HG03439 (cell line): ENCODE measurements at regions not wholly inside any gene's neighbourhood (a gene's known extent, or its start where the extent isn't known, plus 50 kb on each side); places are given as distances from the start of the nearest gene placed in this dataset.
"Not testable (repeated sequence)": the region's sequence is repeated elsewhere in the genome, so short reads cannot be mapped to it uniquely, and the experiment has no call there.

Experiments used
- ATAC-seq: cut with Tn5 transposase; IDR thresholded peaks from one replicate; pipeline ENCODE4 v1.9.1; 2021; ENCODE audit warnings: mild to moderate bottlenecking, moderate library complexity; ENCODE audit not compliant: unreplicated experiment

DNA sequence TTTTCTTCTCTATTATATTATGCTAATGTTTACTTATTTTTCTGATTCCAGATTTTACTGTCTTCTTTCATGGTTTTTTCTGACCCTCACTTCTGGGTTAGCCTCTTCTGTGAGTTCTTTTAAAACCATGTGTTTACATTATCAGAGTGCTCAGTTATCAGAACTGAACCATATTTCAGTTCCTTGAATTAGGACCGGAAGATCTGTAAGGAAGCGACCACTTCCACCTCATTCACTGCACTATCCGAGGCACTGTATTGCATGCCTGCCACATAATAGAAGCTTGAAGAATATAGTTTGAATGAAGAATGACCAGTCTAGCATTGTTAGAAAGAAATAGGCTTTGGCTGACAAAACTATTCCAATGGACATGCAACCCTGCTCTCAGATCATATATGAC lies 281.0 kb upstream of the DEPDC1 start:
- ATAC-seq, result no peak

- not testable (repeated sequence) for ATAC-seq
Measured at GRCh38 chr1:68779841-68780240, 283.0 kb upstream of the DEPDC1 start.

DNA sequence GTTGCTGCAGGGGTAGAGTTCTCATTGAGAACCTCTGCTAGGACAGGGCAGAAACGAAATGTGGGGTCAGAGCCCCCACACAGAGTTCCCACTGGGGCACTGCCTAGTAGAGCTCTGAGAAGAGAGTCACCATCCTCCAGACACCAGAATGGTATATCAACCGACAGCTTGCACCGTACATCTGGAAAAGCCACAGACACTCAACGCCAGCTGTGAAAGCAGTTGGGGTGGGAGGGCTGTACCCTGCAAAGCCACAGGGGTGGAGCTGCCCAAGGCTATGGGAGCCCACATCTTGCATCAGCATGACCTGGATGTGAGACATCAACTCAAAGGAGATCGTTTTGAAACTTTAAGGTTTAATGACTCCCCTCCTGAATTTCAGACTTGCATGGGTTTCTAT lies 284.0 kb upstream of the DEPDC1 start:
- ATAC-seq, result no peak

- ATAC-seq, result no peak
Measured at GRCh38 chr1:68782890-68783289, 286.0 kb upstream of the DEPDC1 start.

DNA sequence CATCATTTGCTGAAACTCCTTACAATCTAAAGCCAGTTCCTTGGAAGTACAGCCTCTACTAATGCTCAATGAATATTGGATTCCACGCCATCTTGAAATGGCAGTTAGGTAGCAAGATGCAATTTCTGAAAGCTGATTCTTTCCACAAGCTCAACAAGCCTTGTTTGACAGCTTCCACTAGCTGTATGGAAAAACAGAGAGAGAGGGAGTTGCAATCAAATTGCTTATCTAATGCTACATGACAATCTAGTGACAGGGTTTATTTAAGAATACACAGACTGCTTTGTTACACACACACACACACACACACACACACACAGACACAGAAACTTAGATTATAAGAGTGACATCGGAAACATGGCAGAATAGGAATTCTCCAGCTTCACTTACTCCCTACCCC lies 288.4 kb upstream of the DEPDC1 start:
- ATAC-seq, result no peak

DNA sequence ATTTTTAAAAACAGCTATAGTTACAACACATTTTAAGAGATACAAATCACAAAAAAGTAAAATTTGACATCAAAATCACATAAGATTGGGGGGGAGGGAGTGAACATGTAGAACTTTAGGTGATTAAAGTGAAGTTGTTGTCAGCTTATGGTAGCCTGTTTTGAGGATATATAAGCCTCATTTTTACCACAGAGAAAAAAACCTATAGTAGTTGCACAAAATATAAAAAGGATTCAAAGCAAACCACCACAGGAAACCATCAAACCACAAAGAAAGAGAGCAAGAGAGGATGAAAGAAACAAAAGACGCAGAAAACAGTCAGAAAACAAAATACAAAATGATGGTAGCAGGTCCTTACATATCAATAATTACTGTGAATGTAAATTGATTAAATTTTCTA lies 291.9 kb upstream of the DEPDC1 start:
- no peak for ATAC-seq

- ATAC-seq, result no peak
Measured at GRCh38 chr1:68791800-68792199, 294.9 kb upstream of the DEPDC1 start.

DNA sequence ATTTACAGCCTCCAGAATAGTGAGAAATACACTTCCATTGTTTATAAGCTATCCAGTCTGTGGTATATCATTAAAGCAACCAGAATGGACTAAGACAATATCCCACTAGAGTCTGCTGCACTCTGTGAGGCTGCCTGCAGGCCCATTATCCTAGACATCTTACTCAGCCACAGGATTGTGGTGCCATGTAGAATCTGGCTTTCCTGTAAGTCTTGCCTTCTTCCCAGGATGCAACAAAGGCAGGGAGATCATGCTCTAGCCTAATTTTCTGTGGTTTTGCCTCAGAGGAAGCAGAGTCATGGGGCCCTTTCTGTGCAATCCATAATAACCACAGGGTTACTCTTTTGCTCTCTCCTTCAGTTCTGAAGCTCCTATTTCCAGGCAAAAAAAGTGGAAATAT lies 299.1 kb upstream of the DEPDC1 start:
- no peak for ATAC-seq

- no peak for ATAC-seq
Measured at GRCh38 chr1:68796888-68797287, 300.0 kb upstream of the DEPDC1 start.

DNA sequence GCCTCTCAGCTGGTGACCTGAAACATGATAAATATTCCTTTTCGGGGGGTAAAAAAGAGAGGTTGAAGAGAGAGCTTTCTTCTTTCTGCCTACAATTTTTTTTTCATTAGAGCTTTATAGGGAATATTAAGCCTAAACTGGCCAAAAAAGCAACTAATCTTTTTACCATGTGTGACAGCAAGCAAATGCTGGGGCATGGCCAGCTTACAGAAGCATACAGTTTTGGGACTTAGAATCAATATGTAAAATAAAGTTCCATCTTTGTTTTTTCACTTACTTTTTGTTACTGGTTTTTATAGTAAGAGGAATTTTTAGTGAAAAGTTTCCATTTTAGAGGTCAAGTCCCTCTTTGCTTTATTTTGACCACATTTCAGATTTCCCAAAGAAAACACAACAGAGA lies 301.2 kb upstream of the DEPDC1 start:
- no peak for ATAC-seq

GRCh38 chr1:68799096-68799495 lies 302.2 kb upstream of the DEPDC1 start:
- no peak for ATAC-seq

DNA sequence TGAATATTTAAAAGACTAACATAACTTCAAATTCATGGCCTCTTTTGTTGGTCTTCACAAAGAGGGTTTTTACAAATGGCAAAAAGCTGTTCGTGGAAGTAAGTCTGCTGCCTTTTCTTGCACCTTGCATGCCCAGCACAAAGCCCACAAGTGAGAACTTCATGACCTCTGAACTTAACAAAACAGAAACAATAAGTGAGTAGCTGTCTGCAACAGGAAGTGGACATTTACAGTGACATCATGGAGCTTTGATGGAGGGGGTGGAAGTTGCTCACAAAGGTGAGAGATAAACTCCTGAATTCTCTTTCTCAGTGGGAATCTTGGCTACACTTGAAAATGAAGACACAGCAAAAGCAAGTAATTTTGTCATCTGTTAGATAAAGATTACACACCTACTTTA lies 303.3 kb upstream of the DEPDC1 start:
- ATAC-seq, result no peak

- no peak for ATAC-seq
Measured at GRCh38 chr1:68801440-68801839, 304.6 kb upstream of the DEPDC1 start.

DNA sequence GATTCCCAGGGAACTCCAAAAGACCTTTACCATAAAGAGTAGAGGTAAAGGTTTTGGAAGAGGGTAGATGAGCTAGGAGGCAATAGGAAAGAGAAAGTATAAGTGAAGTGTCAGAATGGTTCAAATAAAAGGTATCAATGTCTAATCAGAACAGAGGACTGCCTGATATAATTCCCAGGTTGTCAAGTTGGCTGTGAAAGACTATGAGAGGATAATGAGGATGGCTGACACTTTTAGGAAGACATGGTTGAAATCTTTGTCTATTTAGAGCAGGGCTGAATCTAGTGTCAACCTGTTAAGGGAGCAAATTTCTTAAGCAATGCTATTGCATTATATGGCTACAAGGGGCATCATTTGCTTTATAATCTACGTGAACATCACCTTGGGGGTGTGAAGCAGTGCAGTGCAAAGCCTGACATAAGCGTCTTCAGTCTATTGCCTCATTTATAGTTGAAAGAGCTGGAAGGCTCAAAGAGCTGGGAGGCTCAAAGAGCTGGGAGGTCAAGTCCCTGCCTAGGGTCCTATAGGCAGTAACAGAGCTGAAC lies 308.3 kb upstream of the DEPDC1 start:
- no peak for ATAC-seq

GRCh38 chr1:68808351-68808750 lies 311.5 kb upstream of the DEPDC1 start:
- ATAC-seq, result no peak

DNA sequence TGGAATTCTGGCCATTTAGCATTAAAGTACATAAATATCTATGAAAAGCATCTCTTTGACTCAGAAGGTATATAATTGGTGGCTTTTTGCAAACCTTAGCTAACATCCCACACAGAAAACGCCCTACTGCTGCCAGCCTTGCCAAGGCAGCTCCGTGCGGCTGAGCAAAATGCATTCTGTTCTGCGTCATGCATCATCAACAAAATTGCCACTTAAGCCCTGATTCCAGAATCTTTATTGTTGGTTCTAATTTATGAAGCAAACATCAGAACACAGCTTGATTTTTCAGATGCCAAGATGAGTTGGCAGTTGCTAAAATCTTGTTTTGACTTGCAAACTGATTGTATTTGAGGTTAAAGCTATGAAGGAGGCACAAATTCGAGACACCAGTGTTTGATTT lies 314.9 kb upstream of the DEPDC1 start:
- no peak for ATAC-seq

DNA sequence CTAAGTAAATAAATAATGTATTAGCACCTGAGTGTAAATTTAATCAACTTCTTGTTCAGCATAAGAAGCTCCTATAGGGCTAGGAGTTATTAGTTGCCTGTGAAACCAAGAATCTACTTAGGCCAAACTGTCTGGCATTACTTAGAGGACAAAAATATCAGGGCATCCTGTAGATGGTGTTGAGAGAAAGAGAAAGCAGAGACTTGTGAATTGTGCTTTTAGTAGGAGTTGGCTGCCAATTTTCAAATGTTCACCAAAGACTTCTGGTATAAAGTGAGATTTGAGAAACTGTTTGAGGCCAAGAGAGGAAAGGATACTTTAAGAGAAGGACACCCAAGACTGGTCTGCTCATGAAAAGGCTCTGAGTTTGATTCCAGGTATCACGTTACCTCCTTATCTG lies 315.5 kb upstream of the DEPDC1 start:
- no peak for ATAC-seq

- ATAC-seq, result no peak
Measured at GRCh38 chr1:68814067-68814466, 317.2 kb upstream of the DEPDC1 start.

GRCh38 chr1:68815632-68816031 lies 318.8 kb upstream of the DEPDC1 start:
- ATAC-seq, result no peak

DNA sequence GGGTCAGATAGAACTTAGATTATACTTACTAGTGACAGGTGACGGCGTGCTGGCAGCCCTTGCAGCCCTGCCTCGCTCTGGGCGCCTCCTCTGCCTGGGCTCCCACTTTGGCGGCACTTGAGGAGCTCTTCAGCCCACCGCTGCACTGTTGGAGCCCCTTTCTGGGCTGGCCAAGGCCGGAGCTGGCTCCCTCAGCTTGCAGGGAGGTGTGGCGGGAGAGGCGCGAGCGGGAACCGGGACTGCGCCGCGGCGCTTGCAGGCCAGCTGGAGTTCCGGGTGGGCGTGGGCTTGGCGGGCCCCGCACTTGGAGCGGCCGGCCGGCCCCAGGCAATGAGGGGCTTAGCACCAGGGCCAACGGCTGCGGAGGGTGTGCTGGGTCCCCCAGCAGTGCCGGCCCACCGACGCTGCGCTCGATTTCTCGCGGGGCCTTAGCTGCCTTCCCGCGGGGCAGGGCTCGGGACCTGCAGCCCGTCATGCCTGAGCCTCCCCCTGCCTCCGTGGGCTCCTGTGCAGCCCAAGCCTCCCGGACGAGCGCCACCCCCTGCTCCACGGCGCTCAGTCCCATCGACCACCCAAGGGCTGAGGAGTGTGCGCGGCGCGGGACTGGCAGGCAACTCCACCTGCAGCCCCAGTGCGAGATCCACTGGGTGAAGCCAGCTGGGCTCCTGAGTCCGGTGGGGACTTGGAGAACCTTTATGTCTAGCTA lies 320.8 kb upstream of the DEPDC1 start:
- ATAC-seq, result not testable (repeated sequence)

DNA sequence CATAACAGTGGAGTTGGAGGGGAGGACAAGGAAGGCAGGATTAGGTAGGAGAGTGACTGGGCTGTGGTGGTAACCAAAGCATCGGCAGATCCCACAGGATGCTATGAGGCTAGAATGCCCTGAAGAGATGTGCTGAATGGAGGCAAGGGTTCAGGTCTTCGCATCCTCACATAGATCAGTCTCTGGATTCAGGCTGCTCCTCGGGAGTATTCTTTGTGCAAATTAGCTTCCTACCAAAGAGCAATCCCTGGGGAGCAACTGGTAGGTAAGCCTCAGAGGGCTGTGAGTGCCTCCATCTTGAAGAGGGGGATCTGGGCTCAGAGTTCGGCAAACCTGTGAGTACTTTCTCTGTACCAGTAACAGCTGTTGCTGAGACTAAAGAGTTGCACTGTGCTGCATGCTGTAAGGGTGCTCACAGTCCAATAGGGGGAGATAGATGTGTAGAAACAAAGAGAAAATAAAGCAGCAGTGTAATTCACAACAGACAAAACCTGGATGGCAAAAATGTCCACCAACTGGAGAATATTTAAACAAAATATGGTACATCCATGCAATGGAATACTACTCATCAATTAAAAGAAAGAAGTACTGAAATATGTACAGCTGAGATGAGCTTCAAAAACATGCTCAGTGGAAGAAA lies 322.4 kb upstream of the DEPDC1 start:
- no peak for ATAC-seq

DNA sequence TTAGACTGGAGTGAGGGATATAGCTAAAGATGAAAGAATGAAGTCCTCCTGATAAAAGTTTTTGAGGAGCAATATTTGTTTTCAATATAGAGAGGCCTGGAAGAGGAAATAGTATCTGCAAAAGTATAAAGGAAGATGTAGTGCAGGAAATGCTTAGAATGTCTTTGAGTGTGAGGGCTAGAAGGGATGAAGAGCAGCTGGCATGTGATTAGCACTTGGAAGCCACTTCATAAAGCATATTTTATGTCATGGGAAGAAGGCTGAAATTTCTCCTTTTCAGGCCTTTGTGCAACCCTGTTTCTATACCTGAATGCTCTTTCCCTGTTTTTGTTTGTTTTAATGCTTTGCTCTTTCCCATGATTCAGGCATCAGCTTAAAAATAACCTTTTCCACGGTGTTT lies 323.3 kb upstream of the DEPDC1 start:
- no peak for ATAC-seq

GRCh38 chr1:68826836-68827235 lies 330.0 kb upstream of the DEPDC1 start:
- no peak for ATAC-seq
